ENCODE measurements at regions not wholly inside any gene's neighbourhood (a gene's known extent, or its start where the extent isn't known, plus 50 kb on each side); places are given as distances from the start of the nearest gene placed in this dataset.

DNA sequence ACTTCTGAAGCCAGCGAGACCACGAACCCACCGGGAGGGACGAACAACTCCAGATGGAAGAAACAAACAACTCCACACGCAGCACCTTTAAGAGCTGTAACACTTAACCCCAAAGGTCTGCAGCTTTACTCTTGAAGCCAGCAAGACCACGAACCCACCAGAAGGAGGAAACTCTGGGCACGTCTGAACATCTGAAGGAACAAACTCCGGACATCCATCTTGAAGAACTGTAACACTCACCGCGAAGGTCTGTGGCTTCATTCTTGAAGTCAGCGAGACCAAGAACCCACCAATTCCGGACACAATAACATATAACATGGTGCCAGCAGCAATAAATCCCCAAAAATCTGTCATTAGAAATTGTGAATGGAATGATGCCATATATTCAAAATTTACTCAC lies 180.9 kb downstream of the TLE1 start:
- no peak overlapping the region for H3K27ac ChIP-seq
- no peak overlapping the region for H3K4me3 ChIP-seq
- H3K27me3 ChIP-seq: no peaks in the 10 kb centered on the region
- no peak for TF ChIP-seq POLR2A (IDR thresholded peaks at IDR 0.05)
- TF ChIP-seq, protein P1, sequence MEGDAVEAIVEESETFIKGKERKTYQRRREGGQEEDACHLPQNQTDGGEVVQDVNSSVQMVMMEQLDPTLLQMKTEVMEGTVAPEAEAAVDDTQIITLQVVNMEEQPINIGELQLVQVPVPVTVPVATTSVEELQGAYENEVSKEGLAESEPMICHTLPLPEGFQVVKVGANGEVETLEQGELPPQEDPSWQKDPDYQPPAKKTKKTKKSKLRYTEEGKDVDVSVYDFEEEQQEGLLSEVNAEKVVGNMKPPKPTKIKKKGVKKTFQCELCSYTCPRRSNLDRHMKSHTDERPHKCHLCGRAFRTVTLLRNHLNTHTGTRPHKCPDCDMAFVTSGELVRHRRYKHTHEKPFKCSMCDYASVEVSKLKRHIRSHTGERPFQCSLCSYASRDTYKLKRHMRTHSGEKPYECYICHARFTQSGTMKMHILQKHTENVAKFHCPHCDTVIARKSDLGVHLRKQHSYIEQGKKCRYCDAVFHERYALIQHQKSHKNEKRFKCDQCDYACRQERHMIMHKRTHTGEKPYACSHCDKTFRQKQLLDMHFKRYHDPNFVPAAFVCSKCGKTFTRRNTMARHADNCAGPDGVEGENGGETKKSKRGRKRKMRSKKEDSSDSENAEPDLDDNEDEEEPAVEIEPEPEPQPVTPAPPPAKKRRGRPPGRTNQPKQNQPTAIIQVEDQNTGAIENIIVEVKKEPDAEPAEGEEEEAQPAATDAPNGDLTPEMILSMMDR (IDR thresholded peaks at IDR 0.05 in 4 of 5, conservative IDR thresholded peaks at IDR 0.05 in 1 of 5): no peak
- intact Hi-C loops (cut with DNase I; ENCODE audit: low total_unique reads): no loop called here
- H3K4me1 ChIP-seq: no peaks in the 10 kb centered on the region
- in situ Hi-C loops (cut with MboI; ENCODE audit: low sequenced_read_pairs in 4 of 4): loop anchor here in 2 of 4 donors (25.0 kb wide), 2 partner anchors 329 to 1104 kb away; no protein-coding TSS in a partner anchor
- H3K9me3 ChIP-seq: no peaks in the 10 kb centered on the region
- H3K36me3 ChIP-seq: no peaks in the 10 kb centered on the region
- DNase-seq: no peak
- ATAC-seq: no peak

DNA sequence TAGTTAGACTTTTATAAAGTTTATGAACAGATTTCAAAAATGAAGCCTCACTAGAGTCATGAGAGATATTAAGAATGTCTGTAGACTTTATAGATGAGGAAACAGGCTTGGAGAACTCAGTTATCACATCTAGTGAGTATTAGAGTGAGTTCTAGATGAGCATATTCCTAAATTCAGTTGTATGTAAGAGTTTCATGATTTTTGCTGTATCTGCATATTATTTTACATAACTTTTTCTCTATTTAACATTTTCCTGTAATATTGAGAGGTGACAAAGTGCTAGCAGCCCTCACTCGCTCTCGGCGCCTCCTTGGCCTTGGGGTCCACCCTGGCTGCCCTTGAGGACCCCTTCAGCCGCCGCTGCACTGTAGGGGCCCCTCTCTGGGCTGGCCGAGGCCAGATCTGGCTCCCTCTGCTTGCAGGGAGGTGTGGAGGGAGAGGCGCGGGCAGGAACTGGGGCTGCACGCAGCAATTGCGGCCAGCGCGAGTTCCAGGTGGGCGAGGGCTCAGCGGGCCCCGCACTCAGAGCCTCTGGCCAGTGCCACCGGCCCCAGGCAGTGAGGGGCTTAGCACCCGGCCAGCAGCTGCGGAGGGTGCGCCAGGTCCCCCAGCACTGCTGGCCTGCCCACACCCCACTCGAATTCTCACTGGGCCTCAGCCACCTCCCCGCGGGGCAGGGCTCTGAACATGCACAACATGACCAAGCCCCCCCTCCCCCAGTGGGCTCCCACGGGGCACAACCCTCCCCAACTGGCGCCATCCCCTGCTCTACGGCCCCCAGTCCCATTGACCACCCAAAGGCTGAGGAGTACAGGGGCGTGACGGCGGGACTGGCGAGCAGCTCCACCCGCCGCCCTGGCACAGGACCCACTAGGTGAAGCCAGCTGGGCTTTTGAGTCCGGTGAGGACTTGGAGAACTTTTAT lies 182.1 kb downstream of the TLE1 start:
- no peak overlapping the region for H3K4me3 ChIP-seq
- no peaks in the 10 kb centered on the region for H3K27me3 ChIP-seq
- no peaks in the 10 kb centered on the region for H3K4me1 ChIP-seq
- TF ChIP-seq POLR2A (IDR thresholded peaks at IDR 0.05): no peak
- TF ChIP-seq, protein P1 (IDR thresholded peaks at IDR 0.05 in 4 of 5, conservative IDR thresholded peaks at IDR 0.05 in 1 of 5): no peak
- H3K27ac ChIP-seq: no peak overlapping the region
- DNase-seq (no peak), ATAC-seq (no peak)
- no peaks in the 10 kb centered on the region for H3K36me3 ChIP-seq
- in situ Hi-C loops (cut with MboI; ENCODE audit: low sequenced_read_pairs in 4 of 4): loop anchor here in 2 of 4 donors (25.0 kb wide), 2 partner anchors 330 to 1105 kb away; no protein-coding TSS in a partner anchor
- intact Hi-C loops (cut with DNase I; ENCODE audit: low total_unique reads): no loop called here
- no peaks in the 10 kb centered on the region for H3K9me3 ChIP-seq

DNA sequence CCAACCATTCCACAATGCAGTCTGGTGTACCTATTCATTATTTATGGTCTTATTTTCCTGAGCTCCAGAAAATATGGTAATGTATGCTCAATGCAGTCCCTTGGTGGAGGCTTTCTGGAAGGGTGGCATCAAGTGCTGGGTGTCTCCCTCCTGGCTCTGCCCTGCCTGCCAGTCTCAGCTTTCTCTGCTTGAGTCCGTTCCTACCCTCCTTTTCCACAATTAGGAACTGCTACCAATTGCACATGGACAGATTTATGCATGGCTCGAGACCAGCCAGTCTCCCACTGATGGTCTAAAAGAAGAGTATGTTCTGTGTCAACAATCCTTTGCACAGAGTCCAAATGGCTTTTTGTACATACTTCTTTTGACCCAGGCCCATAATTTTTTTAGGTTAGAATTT lies 189.8 kb downstream of the TLE1 start:
- peak overlapping the region; percentile 56 to 72 (median 68) for H3K27ac ChIP-seq
- H3K4me1 ChIP-seq: peaks cover 18 to 21% of the 10 kb centered on the region in 2 donors
- in situ Hi-C loops (cut with MboI; ENCODE audit: low sequenced_read_pairs in 4 of 4) (no loop called here), intact Hi-C loops (cut with DNase I; ENCODE audit: low total_unique reads) (no loop called here)
- no peaks in the 10 kb centered on the region for H3K36me3 ChIP-seq
- H3K27me3 ChIP-seq: no peaks in the 10 kb centered on the region
- TF ChIP-seq, protein P1 (IDR thresholded peaks at IDR 0.05 in 4 of 5, conservative IDR thresholded peaks at IDR 0.05 in 1 of 5): no peak
- no peak for TF ChIP-seq POLR2A (IDR thresholded peaks at IDR 0.05)
- peak; percentile 32 to 58 for ATAC-seq
- no peaks in the 10 kb centered on the region for H3K9me3 ChIP-seq
- no peak overlapping the region for H3K4me3 ChIP-seq
- DNase-seq: no peak

DNA sequence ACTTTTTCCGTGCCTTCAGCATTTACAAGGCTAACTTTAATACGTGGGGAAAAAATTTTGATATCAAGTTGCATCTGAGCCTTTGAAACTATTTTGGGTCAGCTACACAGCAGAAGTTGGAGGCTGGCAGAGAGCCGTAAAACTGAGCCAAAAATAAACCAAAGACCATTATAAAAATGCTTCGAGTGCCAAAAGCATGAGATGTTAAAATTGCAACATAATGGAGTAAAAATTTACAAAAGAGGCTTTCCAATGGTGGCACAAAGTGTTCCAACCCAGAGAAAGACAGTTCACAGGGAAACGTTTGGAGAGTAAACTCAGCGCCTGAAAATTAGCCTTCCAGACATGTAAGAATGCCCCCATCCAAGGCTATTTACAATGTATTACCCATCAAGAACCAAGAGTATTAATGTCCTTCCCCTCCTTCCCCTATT lies 190.3 kb downstream of the TLE1 start:
- intact Hi-C loops (cut with DNase I; ENCODE audit: low total_unique reads): no loop called here
- Histone ChIP-seq H3K27me3 (no peaks in the 10 kb centered on the region), H3K27ac (peak overlapping the region; percentile 56 to 72 (median 68)), H3K4me3 (no peak overlapping the region), H3K9me3 (no peaks in the 10 kb centered on the region), H3K36me3 (no peaks in the 10 kb centered on the region), H3K4me1 (peaks cover 18 to 21% of the 10 kb centered on the region in 2 donors)
- TF ChIP-seq, protein P1 (IDR thresholded peaks at IDR 0.05 in 4 of 5, conservative IDR thresholded peaks at IDR 0.05 in 1 of 5): no peak
- no peak for TF ChIP-seq POLR2A (IDR thresholded peaks at IDR 0.05)
- DNase-seq (peak; percentile 14 to 18), ATAC-seq (peak; percentile 72 to 84)
- in situ Hi-C loops (cut with MboI; ENCODE audit: low sequenced_read_pairs in 4 of 4): no loop called here
